SJSA1 (cell line): ENCODE measurements at regions not wholly inside any gene's neighbourhood (a gene's known extent, or its start where the extent isn't known, plus 50 kb on each side); places are given as distances from the start of the nearest gene placed in this dataset.
"Not testable (repeated sequence)": the region's sequence is repeated elsewhere in the genome, so short reads cannot be mapped to it uniquely, and the experiment has no call there.

Experiments used
- DNase-seq, 2 experiments: peaks; one replicate each; pipeline ENCODE4 v3.0.0-alpha.2; 2015 to 2020; ENCODE audit warnings: low spot score in 2 of 2, low read depth in 1 of 2
- H3K27ac ChIP-seq: fragments of 250-450 bp; sonication (Bioruptor Pico); 2 replicates; pipeline ENCODE4 v1.5.1; 2020; ENCODE audit warnings: mild to moderate bottlenecking, moderate library complexity
- H3K27me3 ChIP-seq: fragments of 250-450 bp; sonication (Bioruptor Pico); replicated peaks from 2 replicates; pipeline ENCODE4 v1.5.1; 2020; ENCODE audit warnings: mild to moderate bottlenecking, moderate library complexity
- H3K36me3 ChIP-seq: fragments of 250-450 bp; sonication (Bioruptor Pico); 2 replicates; pipeline ENCODE4 v1.5.1; 2020; ENCODE audit warnings: mild to moderate bottlenecking
- H3K4me1 ChIP-seq: fragments of 250-450 bp; sonication (Bioruptor Pico); replicated peaks from 2 replicates; pipeline ENCODE4 v1.6.1; 2021; ENCODE audit warnings: mild to moderate bottlenecking
- H3K4me3 ChIP-seq: fragments of 250-450 bp; sonication (Bioruptor Pico); 2 replicates; pipeline ENCODE4 v1.5.1; 2020; ENCODE audit warnings: mild to moderate bottlenecking
- H3K9me3 ChIP-seq: fragments of 250-450 bp; sonication (Bioruptor Pico); replicated peaks from 2 replicates; pipeline ENCODE4 v1.5.1; 2020; ENCODE audit warnings: mild to moderate bottlenecking

DNA sequence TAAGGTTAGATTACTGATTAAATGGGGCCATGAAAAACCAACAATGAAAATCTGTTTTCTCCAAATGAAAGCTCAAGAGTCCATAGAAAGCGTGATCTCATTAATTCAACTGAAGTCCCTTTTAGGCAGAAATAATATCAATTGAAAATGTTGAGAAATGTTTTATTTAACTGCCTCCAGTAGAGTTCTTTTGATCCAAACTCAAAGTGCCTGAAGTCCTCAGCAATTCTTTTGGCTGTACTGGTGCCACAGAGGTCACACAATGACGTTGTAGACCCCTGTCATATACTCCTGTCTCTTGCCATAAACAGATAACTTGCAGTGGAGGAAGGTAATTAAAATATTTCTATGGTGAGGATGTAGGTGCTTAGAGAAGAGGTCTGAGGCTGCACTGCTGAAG, 1420.5 kb downstream of the CDH12 start:
- H3K4me3 ChIP-seq: no peak overlapping the region
- H3K36me3 ChIP-seq: no peaks in the 10 kb centered on the region
- no peaks in the 10 kb centered on the region for H3K4me1 ChIP-seq
- DNase-seq: no peak
- H3K9me3 ChIP-seq: no peaks in the 10 kb centered on the region
- H3K27ac ChIP-seq: no peak overlapping the region
- no peaks in the 10 kb centered on the region for H3K27me3 ChIP-seq

DNA sequence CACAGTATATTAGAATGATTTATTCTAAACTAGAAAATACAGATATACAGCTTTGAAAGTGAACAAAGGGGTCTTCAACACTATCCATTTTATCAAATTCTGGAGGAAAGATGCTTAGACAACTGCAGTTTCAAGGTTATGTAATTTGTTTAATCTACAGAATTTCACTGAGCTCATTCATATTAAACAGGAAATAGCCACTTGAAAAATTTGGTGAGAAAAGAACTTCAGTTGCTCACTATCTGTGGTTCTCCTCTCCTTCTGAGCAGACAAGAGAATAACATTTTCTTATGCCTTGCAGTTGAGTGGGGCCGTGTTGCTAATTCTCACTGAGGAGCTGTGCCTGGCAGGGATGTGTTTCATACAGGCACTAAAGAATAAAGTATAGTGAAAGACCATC, 1428.2 kb downstream of the CDH12 start:
- no peak for DNase-seq
- H3K36me3 ChIP-seq: no peaks in the 10 kb centered on the region

DNA sequence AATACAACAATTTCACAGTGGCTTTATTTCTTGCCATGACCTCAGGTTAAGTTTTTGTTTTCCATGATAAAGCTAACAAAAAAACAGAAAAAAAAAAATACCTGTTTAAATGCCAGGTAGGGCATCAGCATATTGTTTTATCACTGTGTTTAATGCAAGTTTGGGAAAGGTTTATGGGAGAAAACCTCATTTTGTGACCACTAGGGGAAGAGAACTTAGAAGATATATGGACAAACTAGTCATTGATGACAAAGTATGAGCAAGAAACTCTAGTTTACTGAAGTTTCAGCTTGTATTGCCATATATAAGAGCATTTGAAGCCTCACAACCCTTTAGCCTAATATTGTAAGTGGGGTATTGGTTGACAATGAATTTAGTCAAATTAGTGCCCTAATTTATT, 1431.4 kb upstream of the CDH18 start:
- H3K4me3 ChIP-seq: no peak overlapping the region
- H3K9me3 ChIP-seq: no peaks in the 10 kb centered on the region
- H3K4me1 ChIP-seq: no peaks in the 10 kb centered on the region
- no peaks in the 10 kb centered on the region for H3K27me3 ChIP-seq
- no peaks in the 10 kb centered on the region for H3K36me3 ChIP-seq
- no peak for DNase-seq
- H3K27ac ChIP-seq: no peak overlapping the region

More for the DNA sequence above, 1428.2 kb downstream of the CDH12 start:
- Histone ChIP-seq H3K4me1 (no peaks in the 10 kb centered on the region), H3K27me3 (no peaks in the 10 kb centered on the region), H3K9me3 (no peaks in the 10 kb centered on the region), H3K27ac (no peak overlapping the region), H3K4me3 (no peak overlapping the region)

DNA sequence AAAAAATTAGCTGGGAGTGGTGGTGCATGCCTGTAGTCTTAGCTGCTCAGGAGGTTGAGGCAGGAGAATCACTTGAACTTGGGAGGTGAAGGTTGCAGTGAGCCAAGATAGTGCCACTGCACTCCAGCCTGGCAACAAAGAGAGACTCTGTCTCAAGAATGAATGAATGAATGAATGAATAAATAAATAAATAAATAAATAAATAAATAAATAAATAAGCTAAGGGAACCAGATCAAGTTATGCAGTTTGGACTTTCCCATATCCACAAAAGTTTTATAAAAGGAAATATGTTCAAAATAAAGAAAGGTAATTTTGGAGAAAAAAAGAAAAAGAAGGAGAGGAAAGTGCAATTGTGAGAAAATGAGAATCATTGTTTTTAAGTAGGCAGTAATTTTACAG, 1414.1 kb upstream of the CDH18 start:
- H3K36me3 ChIP-seq, H3K27me3 ChIP-seq, H3K9me3 ChIP-seq, H3K4me3 ChIP-seq, H3K27ac ChIP-seq, H3K4me1 ChIP-seq, DNase-seq: not testable (repeated sequence)

DNA sequence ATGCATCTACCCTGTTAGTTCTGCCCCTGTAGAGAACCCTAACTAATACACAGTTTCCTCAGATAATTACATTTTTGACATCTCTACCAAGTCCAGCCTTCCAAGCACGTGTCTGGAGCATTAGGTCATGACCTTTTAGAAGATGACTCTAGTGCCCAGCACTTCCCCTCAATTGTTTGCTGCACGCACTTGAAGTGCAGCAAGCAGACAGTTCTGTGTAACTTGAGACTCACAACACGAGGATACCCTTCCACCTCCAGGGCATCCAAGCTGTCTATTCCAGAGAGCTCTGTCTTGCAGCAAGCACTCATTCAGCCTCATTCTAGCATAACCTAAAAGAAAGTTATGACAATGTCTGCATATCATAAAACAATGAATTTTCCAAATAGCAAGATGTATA, 1410.5 kb upstream of the CDH18 start:
- Histone ChIP-seq H3K27ac (no peak overlapping the region), H3K9me3 (no peaks in the 10 kb centered on the region), H3K4me3 (no peak overlapping the region), H3K27me3 (no peaks in the 10 kb centered on the region), H3K4me1 (no peaks in the 10 kb centered on the region), H3K36me3 (no peaks in the 10 kb centered on the region)
- no peak for DNase-seq

DNA sequence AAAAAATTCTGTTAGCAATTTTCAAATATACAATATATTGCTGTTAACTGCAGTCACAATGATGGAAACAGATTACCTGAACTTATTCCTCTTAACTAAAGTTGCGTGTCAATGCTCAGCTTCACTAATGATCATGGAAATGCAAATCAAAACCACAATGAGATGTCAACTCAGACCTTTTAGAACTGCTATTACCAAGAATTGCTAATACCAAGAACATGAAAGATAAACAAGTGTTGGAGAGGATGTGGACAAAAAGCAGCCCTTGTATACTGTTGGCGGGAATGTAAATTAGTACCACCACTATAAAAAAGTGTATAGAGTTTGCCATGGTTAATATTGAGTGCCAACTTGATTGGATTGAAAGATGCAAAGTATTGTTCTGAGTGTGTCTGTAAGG, 1409.7 kb upstream of the CDH18 start:
- Histone ChIP-seq H3K36me3 (no peaks in the 10 kb centered on the region), H3K4me3 (no peak overlapping the region), H3K27me3 (no peaks in the 10 kb centered on the region), H3K4me1 (no peaks in the 10 kb centered on the region), H3K27ac (no peak overlapping the region), H3K9me3 (no peaks in the 10 kb centered on the region)
- DNase-seq: no peak

DNA sequence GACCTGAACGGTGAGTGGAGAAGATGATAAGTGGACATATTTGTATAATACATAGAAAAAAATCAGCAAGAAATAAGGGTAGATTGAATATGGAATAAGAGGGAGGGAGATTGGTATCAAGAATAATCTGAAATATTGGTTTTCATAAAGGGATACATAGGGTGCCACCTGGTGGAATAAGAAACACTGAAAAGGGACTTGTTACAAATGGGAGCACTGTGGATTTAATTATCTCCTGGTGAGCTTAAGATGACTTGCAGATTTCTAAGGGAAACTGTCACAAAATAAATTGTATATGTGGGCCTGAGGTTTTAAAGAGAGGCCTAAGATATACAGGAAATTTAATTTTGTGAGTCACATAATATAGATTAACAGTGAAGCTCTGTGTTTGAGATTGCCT, 1403.5 kb upstream of the CDH18 start:
- no peaks in the 10 kb centered on the region for H3K27me3 ChIP-seq
- no peak overlapping the region for H3K27ac ChIP-seq
- no peaks in the 10 kb centered on the region for H3K4me1 ChIP-seq
- no peaks in the 10 kb centered on the region for H3K9me3 ChIP-seq
- no peak overlapping the region for H3K4me3 ChIP-seq
- H3K36me3 ChIP-seq: no peaks in the 10 kb centered on the region
- no peak for DNase-seq

DNA sequence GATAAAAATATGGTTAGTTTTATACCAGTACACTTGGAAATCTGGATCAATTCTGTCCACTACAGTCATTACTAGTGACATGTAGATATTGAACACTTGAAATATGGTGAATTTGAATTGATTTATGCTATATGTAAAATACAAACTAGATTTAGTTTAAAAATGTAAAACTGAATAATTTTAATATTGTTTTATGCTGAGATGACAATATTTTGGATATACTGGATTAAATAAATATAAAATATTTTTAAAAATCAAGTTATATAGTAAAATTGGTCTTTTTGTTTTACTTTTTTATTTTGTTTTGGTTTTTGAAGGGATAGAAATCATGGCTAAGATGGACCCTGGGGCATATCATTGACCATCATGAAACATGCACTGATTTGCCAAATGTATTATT, 1372.8 kb upstream of the CDH18 start:
- not testable (repeated sequence) for H3K4me3 ChIP-seq, H3K36me3 ChIP-seq, H3K27ac ChIP-seq, H3K9me3 ChIP-seq, H3K4me1 ChIP-seq, H3K27me3 ChIP-seq, DNase-seq

DNA sequence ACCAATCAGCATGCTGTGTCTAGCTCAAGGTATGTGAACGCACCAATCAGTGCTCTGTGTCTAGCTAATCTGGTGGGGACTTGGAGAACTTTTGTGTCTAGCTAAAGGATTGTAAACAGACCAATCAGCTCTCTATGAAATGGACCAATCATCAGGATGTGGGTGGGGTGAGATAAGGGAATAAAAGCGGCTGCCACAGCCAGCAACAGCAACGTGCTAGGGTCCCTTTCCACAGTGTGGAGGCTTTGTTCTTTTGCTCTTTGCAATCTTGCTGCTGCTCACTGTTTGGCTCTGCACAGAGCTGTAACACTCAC, 1353.9 kb upstream of the CDH18 start:
- not testable (repeated sequence) for DNase-seq, H3K4me1 ChIP-seq, H3K9me3 ChIP-seq, H3K36me3 ChIP-seq, H3K4me3 ChIP-seq, H3K27me3 ChIP-seq, H3K27ac ChIP-seq

DNA sequence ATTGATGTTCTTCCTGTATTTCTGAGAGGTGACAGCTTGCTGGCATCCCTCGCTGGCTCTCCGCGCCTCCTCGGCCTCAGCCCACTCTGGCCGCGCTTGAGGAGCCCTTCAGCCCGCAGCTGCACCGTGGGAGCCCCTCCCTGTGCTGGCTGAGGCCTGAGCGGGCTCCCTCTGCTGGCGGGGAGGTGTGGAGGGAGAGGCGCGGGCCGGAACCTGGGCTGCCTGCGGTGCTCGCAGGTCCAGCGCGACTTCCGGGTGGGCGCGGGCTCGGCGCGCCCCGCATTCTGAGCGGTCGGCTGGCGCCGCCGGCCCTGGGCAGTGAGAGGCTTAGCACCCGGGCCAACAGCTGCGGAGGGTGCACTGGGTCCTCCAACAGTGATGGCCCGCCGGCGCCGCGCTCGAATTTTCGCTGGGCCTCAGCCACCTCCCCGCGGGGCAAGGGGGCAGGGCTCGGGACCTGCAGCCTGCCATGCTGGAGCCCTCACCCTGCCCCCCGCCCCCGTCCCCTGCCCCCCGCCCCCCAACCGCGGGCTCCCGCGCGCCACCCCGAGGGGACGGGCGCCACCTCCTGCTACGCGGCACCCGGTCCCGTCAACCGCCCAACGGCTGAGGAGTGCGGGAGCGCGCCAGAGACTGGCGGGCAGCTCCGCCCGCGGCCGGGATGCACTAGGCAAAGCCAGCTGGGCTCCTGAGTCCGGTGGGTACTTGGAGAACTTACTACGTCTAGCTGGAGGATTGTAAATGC, 1353.4 kb upstream of the CDH18 start:
- H3K27ac ChIP-seq, H3K9me3 ChIP-seq, H3K36me3 ChIP-seq, H3K4me3 ChIP-seq, H3K27me3 ChIP-seq, H3K4me1 ChIP-seq, DNase-seq: not testable (repeated sequence)

DNA sequence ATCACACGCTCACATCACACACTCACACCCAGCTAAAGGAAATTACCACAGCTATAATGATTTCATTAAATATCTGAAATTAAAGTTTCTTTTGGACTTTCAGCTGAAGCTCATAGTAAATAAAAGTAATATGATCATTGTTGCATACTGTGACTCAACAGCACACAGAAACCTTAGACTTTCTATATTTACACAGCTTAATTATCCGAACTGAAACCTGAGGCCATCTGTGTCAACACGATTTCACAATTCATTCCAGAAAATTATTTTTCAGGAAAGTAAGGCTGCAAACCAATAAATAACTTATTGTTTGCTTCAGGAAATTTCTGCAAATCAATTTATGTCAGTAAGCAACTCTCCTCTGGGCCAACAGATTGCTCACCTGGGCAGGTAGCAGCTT, 1352.2 kb upstream of the CDH18 start:
- not testable (repeated sequence) for DNase-seq, H3K36me3 ChIP-seq, H3K27me3 ChIP-seq, H3K4me3 ChIP-seq, H3K4me1 ChIP-seq, H3K27ac ChIP-seq, H3K9me3 ChIP-seq

DNA sequence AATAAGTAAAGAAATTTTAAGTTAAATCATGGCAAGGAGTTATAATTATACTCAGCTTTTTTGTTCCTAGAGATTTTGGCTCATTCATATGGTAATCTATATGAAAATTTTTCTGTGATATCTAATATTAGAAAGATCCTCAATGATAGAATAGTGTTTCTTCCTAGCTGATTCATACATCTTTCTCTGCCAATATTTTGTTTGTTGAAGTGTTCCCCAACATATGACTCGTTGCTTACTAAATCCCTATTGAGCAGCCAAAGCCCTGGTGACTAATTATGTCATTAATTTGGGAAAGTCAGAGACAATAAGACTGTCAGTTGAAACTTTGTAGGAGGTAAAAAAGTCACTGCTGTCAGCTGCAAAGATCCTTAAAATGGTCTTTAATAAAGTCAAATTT, 1348.5 kb upstream of the CDH18 start:
- not testable (repeated sequence) for H3K4me3 ChIP-seq, H3K36me3 ChIP-seq, H3K27me3 ChIP-seq, H3K27ac ChIP-seq, H3K4me1 ChIP-seq, DNase-seq, H3K9me3 ChIP-seq

DNA sequence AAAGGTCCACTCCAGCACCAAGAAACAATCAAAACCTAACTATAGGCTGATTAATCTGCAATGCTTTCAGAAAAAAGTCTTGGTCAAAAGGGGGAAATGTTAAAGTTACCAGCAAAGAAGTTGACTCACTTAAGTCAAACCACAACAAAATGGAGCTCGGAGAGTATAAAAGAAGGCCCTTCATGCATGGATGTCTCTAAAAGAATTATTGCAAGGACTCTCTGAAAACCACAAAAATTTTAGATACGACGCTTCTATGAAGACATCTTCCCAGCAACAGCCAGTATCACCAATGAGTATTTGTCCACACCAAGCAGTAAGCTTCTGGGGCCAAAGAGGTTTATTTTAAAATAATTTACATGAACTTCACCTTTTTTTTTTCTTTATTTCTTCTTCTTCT, 1327.4 kb upstream of the CDH18 start:
- H3K4me3 ChIP-seq, H3K36me3 ChIP-seq, H3K27me3 ChIP-seq, H3K4me1 ChIP-seq, H3K27ac ChIP-seq, H3K9me3 ChIP-seq, DNase-seq: not testable (repeated sequence)

DNA sequence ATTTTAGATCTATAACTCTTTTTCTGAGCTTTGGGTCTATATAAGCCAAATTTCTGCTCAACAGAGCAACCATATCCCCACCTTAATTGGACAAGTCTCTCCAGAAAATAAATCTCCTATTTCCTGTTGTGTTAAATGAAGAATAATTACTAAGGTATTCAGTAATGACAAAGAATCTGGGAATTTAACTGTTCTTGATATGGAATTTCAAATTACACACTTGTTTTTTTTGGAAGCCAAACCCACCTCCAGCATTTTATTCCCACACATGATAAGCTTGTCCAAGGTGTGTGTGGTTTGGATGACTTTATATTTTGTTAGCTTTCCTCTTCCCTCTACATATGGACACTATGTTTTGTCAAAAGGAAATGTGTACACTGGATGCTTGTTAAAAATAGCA, 1313.2 kb upstream of the CDH18 start:
- H3K4me3 ChIP-seq, H3K27ac ChIP-seq, H3K27me3 ChIP-seq, H3K9me3 ChIP-seq, H3K4me1 ChIP-seq, H3K36me3 ChIP-seq, DNase-seq: not testable (repeated sequence)

DNA sequence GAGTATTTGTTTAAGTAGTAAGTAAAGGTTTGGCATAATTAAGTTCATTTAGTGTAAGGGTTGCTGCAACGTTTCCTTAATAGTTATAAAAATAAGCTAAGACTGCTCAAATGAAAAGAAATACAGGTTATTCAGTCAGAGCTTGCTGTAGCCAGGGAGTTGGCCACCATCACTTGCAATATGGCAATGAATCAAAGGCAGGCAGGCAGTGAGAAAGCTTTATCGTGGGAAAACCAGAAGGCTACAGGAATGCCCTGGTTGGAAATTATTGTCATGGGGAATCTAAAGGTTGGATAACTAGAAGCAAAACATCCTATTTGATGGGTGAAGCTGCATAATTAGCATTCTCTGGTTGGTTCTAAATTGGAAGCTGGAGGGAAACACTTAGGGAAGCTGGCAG, 1286.4 kb upstream of the CDH18 start:
- DNase-seq, H3K27ac ChIP-seq, H3K27me3 ChIP-seq: not testable (repeated sequence)

More for the DNA sequence above, 1286.4 kb upstream of the CDH18 start:
- not testable (repeated sequence) for H3K9me3 ChIP-seq, H3K4me1 ChIP-seq, H3K36me3 ChIP-seq, H3K4me3 ChIP-seq
